ENCODE measurements at regions not wholly inside any gene's neighbourhood (a gene's known extent, or its start where the extent isn't known, plus 50 kb on each side); places are given as distances from the start of the nearest gene placed in this dataset.

DNA sequence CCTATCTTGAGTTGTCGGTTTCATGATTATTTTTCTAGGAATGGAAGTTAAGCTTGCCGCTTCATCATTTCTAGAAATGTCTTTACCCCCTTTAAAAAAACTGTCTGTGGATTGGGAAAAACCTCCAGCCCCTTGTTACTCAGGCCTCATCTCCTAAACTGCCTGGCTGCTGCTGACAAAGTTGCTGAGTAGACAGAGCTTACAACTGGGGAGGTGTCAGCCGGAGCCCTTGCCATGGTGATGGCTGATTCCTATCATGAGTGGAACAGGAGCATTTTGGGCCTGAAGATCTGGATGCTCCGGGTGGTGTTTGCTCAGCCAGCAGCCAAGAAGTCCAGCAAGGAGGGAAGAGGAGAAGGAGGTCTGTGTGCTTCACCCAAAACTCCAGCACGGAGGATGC, 243.3 kb downstream of the ENGASE start:
- DNase-seq = no peak
- in situ Hi-C loops (cut with MboI; ENCODE audit: low pct_unique_long_range_greater_than_20kb, low sequenced_read_pairs) = no loop called here

DNA sequence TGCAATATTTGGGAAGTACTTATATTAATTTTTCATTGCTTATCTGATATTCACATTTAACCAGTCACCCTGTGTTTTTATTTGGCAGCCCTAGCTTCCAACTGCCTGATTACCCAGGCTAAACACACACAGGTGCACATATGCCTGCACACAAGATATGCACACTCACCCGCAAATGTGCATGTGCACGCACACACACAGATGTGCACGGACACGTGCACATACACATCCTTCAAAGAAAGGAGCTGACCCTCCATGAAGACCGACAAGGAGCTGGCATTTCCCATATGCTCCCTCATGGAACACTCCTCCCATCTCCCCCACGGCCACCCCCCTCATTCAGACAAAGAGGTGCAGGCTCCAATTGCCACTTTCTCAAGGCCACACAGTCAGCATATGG, 242.2 kb downstream of the ENGASE start:
- in situ Hi-C loops (cut with MboI; ENCODE audit: low pct_unique_long_range_greater_than_20kb, low sequenced_read_pairs) = no loop called here
- DNase-seq = no peak

DNA sequence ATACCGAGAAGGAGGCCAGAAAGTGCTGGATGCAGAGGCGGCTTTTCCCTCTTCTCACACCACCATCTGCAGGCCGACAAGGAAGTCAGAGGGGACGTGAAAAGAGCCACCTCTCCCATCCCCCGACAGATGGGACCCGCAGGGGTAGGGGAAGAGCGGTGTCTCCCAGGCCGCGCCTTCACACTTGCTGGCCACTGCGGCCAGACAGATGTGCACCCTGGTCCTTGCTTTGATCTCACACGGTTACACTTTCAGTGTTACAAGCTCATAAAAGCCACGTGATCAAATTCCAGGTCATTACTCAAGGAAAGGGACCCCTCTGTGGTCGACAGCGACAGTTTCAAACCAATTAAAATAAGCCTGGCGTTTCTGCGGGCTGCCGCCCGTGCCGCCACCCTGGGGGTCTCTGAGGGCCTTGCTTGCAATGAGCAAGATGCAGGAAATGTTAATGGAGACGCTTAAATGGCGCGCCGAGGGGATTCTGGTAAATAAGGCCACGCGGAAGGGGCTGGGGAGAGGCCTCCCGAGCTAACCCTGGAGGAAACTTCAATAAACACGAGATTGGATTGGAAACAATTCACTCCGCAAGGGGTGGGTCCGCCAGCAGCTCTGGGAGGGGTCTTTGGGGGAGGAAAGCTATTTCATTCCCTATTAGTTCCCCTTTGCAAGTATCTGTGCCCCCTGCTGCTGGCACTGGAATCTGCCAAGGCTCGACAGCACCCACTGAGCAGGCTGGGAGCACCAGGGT, 240.9 kb downstream of the ENGASE start:
- no peak for DNase-seq
- in situ Hi-C loops (cut with MboI; ENCODE audit: low pct_unique_long_range_greater_than_20kb, low sequenced_read_pairs) = no loop called here

DNA sequence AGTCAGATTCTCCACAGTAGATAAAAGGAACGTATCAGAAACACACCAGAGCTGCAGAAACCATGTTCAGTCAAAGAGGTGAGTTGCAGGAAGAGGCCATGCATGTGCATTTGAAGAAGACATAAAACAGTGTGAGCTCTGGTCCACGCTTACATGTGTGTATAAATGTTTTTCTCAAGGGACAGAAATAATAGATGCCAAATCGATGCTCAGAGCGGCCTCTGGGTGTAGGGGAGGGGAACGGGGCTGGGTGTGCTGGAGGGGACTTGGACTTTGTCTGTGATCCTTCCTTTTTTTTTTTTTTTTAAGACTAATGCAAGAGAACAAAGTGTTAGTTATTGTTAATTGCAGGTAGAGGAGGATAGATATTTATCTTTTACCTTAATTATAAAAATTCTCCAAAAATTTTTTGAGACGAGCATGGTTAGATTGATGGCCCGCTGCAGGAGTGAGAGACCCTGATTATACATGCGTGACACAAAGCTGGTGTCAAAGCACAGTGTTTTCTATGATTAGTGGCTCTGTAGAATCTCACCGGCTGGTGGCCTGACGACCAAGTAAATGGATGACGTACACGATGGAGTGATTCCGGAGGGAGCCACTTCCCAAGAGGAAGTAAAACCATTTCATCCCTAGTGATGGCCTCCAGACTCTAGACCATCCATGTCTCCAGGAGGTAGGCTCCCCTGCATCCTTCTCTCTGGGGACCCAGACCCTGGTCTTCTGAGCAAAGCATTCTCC, 240.2 kb downstream of the ENGASE start:
- DNase-seq = no peak
- in situ Hi-C loops (cut with MboI; ENCODE audit: low pct_unique_long_range_greater_than_20kb, low sequenced_read_pairs) = no loop called here

DNA sequence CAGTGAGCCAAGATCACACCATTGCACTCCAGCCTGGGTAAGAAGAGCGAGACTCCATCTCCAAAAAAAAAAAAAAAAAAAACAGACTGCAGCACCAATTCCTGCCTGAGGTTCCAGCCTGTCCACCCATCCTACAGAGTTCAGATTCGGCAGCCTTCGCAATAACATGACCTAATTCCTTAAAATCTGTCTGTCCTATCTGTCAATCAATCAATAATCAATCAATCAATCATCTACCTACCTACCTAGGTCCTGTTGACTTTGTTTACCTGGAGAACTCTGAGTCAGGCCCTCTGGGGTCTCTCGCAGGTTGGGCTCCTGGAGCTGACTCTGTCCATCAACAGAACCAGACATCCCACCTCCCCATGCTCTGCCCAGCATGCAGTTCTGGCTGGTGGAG, 236.7 kb downstream of the ENGASE start:
- in situ Hi-C loops (cut with MboI; ENCODE audit: low pct_unique_long_range_greater_than_20kb, low sequenced_read_pairs) = no loop called here
- DNase-seq = no peak

DNA sequence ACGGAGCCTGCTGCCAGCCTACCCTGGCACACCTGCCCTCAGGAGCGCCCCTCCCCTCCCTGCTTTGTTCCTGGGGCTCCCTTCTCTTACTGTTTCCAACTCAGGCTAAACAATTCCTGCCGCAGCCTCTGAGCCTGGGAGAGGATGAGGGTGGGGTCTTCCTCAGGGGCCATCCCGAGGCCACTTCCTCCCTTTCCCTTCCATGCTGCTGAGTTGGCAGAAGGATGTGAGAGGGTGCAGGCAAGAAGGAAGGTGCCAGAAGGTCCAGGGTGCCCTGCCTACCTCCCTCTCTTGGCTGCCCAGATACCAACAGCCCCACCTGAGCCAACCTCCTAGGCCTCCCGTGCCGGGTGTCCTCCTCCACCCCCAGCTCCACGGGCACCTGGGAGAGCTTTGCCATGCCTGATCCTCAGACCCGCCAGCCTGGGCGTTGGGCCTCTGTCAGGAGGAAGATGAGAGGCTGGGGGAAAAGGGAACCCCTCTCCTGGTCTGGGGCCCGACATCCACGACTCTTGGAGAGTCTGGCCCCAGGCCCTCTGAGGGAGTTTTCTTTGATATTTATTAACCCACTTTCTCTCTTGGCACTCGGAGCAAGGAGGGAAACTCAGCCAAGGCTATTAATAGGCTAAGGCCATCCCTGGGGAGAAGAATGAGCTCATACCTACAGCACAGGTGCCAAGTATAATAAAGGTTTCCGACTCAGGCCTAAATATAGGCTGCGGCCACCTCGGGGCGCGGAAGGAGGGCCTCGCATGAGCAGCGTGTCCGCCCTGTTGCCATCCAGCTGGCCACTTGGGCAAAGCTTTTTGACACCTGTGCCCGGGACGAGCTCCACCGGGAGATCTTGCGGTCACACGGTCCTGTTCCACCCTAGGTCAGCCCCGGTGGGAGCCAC, 232.0 kb downstream of the ENGASE start:
- no peak for DNase-seq
- in situ Hi-C loops (cut with MboI; ENCODE audit: low pct_unique_long_range_greater_than_20kb, low sequenced_read_pairs) = no loop called here

DNA sequence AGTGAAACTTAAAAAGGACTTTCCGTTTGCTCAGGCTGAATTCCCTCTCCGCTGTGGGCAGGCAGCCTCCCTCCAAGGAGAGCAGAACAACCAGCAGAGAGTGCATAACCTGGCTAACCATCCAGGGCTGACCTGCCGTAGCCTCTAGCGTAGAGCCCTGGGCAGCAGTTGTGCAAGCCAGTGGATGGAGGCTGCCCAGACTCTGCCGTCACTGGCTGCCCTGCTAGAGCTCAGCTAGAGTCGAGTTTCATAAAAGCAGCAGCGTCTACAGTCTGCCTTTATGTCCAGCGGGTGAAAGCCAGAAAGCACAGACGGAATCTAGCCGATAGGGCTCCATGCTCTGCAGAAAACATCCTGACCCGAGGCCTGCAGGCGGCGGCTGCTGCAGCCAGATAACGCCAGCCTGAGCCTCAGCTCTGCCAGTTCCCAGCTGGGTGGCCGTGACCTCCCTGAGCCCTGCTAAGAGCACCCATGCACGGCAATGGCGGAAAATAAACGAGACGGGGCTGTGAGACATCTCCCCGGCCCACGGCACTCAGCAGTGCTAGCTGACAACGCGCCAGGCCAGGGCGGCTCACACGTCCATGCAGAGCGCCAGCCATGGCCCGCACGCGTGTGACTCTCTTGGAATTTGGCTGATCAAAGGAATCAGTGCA, 231.3 kb downstream of the ENGASE start:
- DNase-seq = no peak
- in situ Hi-C loops (cut with MboI; ENCODE audit: low pct_unique_long_range_greater_than_20kb, low sequenced_read_pairs) = no loop called here

DNA sequence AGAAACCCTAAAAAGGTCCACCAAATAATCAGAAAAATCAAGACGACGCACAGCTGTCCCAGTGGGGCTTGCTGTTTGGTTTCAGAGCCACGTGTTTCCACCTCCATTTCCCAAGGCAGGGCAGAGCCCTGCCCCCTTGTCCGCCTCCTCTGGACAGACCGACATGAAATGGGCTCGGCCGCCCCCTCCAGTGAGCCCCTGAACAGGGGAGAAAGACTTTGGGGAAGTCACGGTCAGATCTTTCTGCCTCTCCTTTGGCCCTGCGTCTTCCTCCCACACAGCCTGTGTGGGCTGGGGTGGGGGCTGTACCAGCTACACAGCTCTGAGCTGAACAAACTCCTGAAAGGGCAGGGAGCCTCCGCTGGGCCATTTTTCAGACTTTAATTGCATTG, 230.7 kb downstream of the ENGASE start:
- in situ Hi-C loops (cut with MboI; ENCODE audit: low pct_unique_long_range_greater_than_20kb, low sequenced_read_pairs) = no loop called here
- DNase-seq = no peak

DNA sequence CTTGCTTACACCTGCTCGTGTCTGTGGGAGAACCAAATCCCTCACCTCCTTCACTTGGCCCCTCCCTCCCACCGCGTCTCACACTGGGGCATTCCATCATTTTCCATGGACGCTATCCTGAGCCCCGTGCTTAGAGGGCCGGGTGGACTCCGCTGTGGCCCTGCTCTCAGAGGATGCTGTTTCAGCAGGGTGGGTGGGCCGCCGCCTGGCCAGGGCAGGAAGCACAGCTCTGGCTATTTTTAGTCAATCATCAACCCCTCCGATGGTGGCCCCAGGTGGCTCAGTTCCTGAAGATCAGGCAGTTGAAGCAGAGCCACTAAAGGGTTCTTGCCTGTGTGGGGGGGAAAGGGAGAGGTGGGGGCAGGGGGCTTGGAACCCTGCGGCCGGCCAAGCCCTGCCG, 230.3 kb downstream of the ENGASE start:
- in situ Hi-C loops (cut with MboI; ENCODE audit: low pct_unique_long_range_greater_than_20kb, low sequenced_read_pairs) = no loop called here
- DNase-seq = no peak

DNA sequence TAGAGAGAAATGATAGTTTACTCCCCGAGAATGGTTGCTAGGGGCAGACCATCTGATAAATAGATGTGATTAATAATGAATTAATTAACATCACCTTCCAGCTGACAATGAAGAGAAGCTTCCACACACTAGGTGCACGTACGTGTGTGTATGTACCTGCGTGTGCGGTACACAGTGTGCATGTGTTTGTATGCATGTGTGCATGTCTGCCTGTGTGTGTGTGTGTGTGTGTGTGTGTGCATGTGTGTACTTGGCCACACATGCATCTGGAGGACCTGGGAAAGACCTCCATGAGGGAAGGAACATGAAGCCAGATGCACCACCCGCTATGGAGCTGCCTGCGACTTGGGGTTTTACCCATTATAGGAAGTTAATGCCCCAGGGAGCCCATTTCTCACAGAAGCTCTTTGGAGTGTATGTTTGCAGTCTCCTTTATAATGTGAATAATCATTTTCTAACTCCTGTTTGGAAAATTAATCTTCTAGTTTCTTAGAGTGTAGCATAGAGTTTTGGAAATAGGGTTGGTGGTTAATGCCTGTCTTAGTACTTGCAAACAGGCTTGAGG, 229.1 kb downstream of the ENGASE start:
- in situ Hi-C loops (cut with MboI; ENCODE audit: low pct_unique_long_range_greater_than_20kb, low sequenced_read_pairs) = no loop called here
- DNase-seq = no peak

DNA sequence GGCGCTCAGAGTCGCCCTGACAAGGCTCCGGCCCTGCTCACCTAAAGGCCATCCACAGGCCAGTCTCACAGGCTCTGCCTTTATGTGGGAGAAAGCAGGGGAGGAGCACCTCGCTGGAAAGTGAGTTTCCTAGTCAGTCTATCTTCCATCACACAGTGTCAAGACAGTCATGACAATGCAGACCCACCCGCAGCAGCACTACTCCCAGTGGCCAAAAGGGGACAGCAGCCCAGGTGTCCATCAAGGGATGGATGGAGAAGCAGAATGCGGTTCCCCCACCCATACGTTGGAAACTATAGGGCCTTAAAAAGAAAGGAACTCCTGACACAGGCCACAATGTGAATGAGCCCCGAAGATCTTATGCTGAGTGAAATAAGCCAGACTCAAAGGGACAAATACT, 226.8 kb downstream of the ENGASE start:
- in situ Hi-C loops (cut with MboI; ENCODE audit: low pct_unique_long_range_greater_than_20kb, low sequenced_read_pairs) = no loop called here
- no peak for DNase-seq

DNA sequence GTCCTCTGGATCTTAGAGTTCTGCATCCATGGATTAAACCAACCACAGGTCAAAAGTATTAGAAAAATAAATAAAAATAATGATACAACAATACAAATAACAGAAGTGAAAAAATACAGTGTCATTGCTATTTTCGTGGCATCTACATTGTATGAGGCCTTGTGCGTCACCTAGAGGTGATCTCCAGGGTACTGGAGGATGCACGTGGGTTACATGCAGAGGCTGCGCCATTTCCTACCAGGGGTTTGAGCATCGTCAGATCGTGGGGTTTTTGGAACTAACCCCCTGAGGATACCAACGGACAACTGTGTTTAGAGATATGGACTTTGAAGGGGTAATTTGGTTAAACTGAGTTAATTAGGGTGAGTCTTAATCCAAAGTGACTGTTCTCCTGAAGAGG, 224.7 kb downstream of the ENGASE start:
- no peak for DNase-seq
- in situ Hi-C loops (cut with MboI; ENCODE audit: low pct_unique_long_range_greater_than_20kb, low sequenced_read_pairs) = no loop called here

DNA sequence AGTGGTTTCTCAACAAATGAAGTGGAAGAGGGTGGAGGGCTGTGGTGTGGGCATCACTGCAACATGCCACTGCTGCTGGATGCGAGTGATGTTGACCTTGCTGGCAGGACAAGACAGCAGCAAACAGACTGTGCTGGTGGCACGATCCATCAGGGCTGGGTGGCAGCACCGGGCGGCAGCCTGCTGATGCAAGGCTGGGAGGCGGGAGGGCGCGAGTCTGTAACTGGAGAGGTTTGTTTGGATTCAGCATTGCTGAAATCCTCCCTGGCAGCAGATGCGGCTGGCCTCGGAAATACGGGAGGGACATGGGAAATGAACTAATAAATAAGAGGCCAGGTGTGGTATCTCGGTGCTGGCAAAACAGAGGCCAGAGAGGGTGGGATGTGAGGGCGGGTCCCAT, 224.2 kb downstream of the ENGASE start:
- in situ Hi-C loops (cut with MboI; ENCODE audit: low pct_unique_long_range_greater_than_20kb, low sequenced_read_pairs) = no loop called here
- DNase-seq = no peak

DNA sequence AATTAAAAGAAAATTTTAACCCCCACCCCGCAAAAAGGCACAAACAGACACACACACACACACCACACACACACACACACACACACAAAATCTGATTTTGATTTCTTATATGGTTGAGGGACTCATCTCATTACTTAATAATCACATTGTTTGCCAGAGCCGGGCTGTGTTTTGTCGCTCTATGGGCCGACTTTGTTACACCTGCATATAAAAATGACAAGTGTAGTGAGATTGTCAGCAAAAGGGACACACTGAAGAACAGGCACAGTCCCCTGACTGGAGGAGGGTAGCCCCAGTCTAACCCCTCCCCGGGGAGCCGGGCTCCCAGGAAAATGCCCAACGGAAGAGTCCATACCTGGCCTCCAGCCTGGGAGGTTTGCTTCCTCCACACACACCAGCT, 221.6 kb downstream of the ENGASE start:
- in situ Hi-C loops (cut with MboI; ENCODE audit: low pct_unique_long_range_greater_than_20kb, low sequenced_read_pairs) = no loop called here
- DNase-seq = no peak

DNA sequence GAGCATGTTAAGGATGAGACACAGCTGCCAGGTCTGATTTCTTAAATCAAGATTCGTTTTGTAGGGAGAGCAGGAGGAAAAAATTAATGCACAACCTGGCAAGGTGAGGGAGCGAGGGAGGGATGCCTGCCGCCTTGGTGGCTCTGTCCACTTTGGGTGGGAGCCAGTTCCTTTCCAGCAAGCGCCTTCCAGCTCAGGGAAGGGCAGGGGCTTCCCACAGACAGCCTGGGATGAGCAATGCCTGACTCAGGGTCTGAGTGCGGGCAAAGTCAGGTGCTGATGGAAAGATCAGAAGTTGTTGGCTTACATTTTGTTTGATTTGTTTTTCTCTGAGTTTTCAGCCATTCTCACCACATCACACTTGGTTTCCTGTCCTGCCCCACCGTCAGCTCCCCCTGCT, 220.7 kb downstream of the ENGASE start:
- no peak for DNase-seq
- in situ Hi-C loops (cut with MboI; ENCODE audit: low pct_unique_long_range_greater_than_20kb, low sequenced_read_pairs) = no loop called here

DNA sequence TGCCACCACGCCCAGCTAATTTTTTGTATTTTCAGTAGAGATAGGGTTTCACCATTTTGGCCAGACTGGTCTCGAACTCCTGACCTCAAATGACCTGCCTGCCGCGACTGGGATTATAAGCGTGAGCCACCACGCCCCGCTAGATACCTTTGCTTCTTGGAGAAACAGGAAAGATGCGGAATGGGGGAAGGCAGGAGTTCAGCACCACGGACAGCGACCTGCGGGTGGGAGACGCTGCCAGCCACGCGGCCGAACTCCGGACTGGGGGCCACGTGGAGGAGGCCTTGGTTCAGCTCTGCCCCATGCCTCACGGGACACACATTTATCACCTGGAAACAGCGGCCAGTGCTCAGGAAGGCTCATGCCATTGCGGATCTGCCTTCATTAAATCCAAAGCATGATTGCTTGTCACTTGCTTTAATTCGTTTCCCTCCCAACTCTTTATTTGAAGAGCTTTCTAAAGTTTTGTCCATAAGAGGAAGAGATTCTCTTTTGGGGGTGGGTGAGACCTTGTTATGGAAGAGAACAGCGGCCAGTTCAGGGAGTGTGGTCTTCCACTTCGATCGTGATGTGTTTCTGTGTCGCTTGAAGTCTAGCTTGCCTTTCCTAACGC, 219.9 kb downstream of the ENGASE start:
- in situ Hi-C loops (cut with MboI; ENCODE audit: low pct_unique_long_range_greater_than_20kb, low sequenced_read_pairs) = no loop called here
- DNase-seq = peak; percentile 66

DNA sequence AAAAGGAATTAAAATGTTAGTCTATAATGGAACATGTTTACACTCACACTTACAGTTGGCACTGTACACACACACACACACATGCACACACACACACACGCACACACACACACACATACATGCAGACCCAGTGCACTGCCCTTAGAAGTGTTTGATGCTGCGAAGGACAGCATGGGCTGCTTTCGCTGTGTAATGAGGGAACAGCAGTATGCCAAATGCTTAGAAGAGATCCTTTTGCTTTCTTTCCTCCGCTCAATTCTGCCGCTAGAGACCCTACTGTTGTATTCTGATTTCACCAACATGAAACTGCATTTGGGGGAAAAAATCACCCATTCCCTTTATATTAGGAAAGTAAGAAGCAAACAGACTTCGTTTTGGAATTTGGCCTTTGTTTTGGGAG, 217.9 kb downstream of the ENGASE start:
- no peak for DNase-seq
- in situ Hi-C loops (cut with MboI; ENCODE audit: low pct_unique_long_range_greater_than_20kb, low sequenced_read_pairs) = no loop called here

DNA sequence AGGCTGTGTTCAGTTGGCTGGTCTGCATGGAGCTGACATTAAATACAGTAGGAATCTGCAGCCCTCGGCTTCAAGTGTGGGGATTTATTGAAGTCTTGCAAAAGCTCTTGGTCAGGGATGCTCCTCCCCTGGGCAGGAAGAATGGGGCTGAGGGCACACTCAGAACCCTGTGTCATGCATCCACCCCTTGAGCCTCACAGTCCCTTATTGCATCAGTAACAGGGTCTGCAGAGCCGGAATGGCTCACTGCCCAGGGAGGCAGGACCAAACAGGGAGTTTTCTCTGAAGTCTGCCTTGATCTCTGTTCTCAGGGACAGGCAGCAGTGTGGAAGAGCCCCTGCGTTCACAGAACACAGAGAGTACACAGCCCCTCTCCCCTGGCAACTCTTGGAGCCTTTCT, 216.8 kb downstream of the ENGASE start:
- in situ Hi-C loops (cut with MboI; ENCODE audit: low pct_unique_long_range_greater_than_20kb, low sequenced_read_pairs) = no loop called here
- DNase-seq = no peak

DNA sequence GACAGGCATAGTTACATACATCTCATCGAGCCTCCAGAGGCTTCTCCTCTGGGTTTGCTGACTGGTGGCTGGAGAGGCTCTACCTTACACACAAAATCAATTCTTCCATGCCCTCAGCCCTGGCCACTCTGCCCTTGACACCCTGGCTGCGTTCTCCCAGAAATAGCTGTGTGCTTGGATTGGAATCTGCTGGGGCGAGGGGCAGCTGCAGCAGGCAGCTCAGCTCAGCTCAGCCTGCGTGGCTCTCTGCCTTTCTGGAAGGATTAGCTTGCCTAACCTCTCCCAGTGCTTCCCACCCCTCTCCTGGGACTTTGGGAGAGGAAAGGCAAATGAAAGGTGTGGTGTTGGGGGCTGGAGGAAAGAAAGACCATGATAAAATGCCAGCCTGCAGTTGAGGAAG, 216.1 kb downstream of the ENGASE start:
- DNase-seq = no peak
- in situ Hi-C loops (cut with MboI; ENCODE audit: low pct_unique_long_range_greater_than_20kb, low sequenced_read_pairs) = no loop called here

Measured in KBM-7 (cell line).